Endothelial cell of umbilical vein (primary cell): ENCODE measurements at regions not wholly inside any gene's neighbourhood (a gene's known extent, or its start where the extent isn't known, plus 50 kb on each side); places are given as distances from the start of the nearest gene placed in this dataset.

Source experiments
- BruUV-seq: library from RNA; stranded (reverse); fragments of 400-500 nt; replicated peaks from 2 replicates; lab custom pipeline; 2021; lab: Mats Ljungman, UMichigan
- CTCF ChIA-PET: fragments of 300-600, 350-600 bp; sonication (Branson Sonifier 250); formaldehyde crosslinking; loops from one replicate; lab custom pipeline; 2021; ENCODE audit warnings: antibody characterized with exemption, inconsistent platforms; lab: Charles Lee
- POLR2A ChIA-PET: fragments of 300-600, 350-600 bp; sonication (Branson Sonifier 250); formaldehyde crosslinking; loops from one replicate; lab custom pipeline; 2021; ENCODE audit warnings: antibody characterized with exemption, inconsistent platforms; lab: Charles Lee
- DNase-seq: peaks from one replicate; pipeline ENCODE4 v3.0.0-alpha.2; 2011; ENCODE audit warnings: low read depth, low spot score
- FAIRE-seq: peaks from 2 replicates; lab custom pipeline; 2011; peaks lifted over from hg19 to GRCh38; lab: Jason Lieb, UNC
- H2AFZ ChIP-seq: 2 replicates; pipeline ENCODE4 v1.6.0; 2012; ENCODE audit warnings: low read depth, low read length, control low read depth, inconsistent platforms
- H3K27ac ChIP-seq: 2 replicates; pipeline ENCODE4 v1.5.1; 2011; ENCODE audit warnings: low read depth, mild to moderate bottlenecking, control low read depth, low read length, moderate library complexity; ENCODE audit not compliant: insufficient read depth
- H3K27me3 ChIP-seq, 2 experiments: 2 replicates each; pipeline versions ENCODE4 v1.6.0 to v1.6.1; 2011; ENCODE audit warnings: low read length in 2 of 2, mixed read lengths in 1 of 2; ENCODE audit not compliant: control insufficient read depth in 2 of 2, insufficient read depth in 2 of 2
- H3K36me3 ChIP-seq, 2 experiments: 2 replicates in 1 of 2; 3 replicates in 1 of 2; pipeline ENCODE4 v1.5.1; 2011; ENCODE audit warnings: low read length in 2 of 2, mild to moderate bottlenecking in 1 of 2, moderate library complexity in 1 of 2; ENCODE audit not compliant: control insufficient read depth in 2 of 2, insufficient read depth in 2 of 2; ENCODE audit errors: extremely low read depth in 1 of 2
- H3K4me1 ChIP-seq: 3 replicates; pipeline ENCODE4 v1.5.1; 2011; ENCODE audit warnings: mild to moderate bottlenecking, low read length; ENCODE audit not compliant: control insufficient read depth, insufficient read depth; ENCODE audit errors: extremely low read depth
- H3K4me2 ChIP-seq: 2 replicates; pipeline ENCODE4 v1.6.1; 2011; ENCODE audit warnings: low read length, control low read depth, mixed read lengths; ENCODE audit not compliant: insufficient read depth
- H3K4me3 ChIP-seq, 3 experiments: fragments of 200-600 bp in 1 of 3; sonication (generic), shearing (Covaris generic) in 1 of 3; replicated peaks in 1 of 3; 2 replicates each; pipeline ENCODE4 v1.5.1; 2011 to 2016; ENCODE audit warnings: control low read depth in 3 of 3, low read length in 3 of 3, mild to moderate bottlenecking in 2 of 3, inconsistent platforms in 1 of 3, low read depth in 1 of 3, moderate library complexity in 1 of 3; ENCODE audit not compliant: insufficient read depth in 1 of 3
- H3K79me2 ChIP-seq: 2 replicates; pipeline ENCODE4 v1.6.0; 2012; ENCODE audit warnings: low read length, inconsistent platforms; ENCODE audit not compliant: control insufficient read depth, insufficient read depth
- H3K9ac ChIP-seq: replicated peaks from 2 replicates; pipeline ENCODE3; 2011; ENCODE audit warnings: low read length, control low read depth; ENCODE audit not compliant: insufficient read depth; ENCODE audit errors: extremely low read depth
- H3K9me1 ChIP-seq: replicated peaks from 3 replicates; pipeline ENCODE4 v1.6.0; 2011; ENCODE audit warnings: mild to moderate bottlenecking, low read length; ENCODE audit not compliant: control insufficient read depth, insufficient read depth; ENCODE audit errors: extremely low read depth
- H3K9me3 ChIP-seq: replicated peaks from 2 replicates; pipeline ENCODE4 v1.5.1; 2012; ENCODE audit warnings: low read length, inconsistent platforms; ENCODE audit not compliant: control insufficient read depth, insufficient read depth
- H4K20me1 ChIP-seq: replicated peaks from 2 replicates; pipeline ENCODE3; 2011; ENCODE audit warnings: mild to moderate bottlenecking, low read length; ENCODE audit not compliant: control insufficient read depth, insufficient read depth; ENCODE audit errors: extremely low read depth
- EZH2 ChIP-seq: IDR thresholded peaks from 2 replicates; pipeline ENCODE4 v1.6.1; 2012; ENCODE audit warnings: borderline replicate concordance, low read depth, mild to moderate bottlenecking, moderate library complexity, low read length, inconsistent platforms; ENCODE audit not compliant: severe bottlenecking
- FOS ChIP-seq: IDR thresholded peaks from 2 replicates; pipeline ENCODE4 v1.6.1; 2011; ENCODE audit warnings: mild to moderate bottlenecking, low read length, moderate library complexity, borderline replicate concordance; ENCODE audit not compliant: insufficient read depth
- GATA2 ChIP-seq: IDR thresholded peaks from 2 replicates; pipeline ENCODE4 v1.7.0; 2011; ENCODE audit warnings: low read depth, mild to moderate bottlenecking, moderate library complexity, mixed read lengths, low read length; ENCODE audit not compliant: insufficient read length, insufficient read depth
- JUN ChIP-seq: IDR thresholded peaks from 2 replicates; pipeline ENCODE4 v1.6.1; 2011; ENCODE audit warnings: borderline replicate concordance, low read depth; ENCODE audit not compliant: insufficient read length, insufficient read depth
- MYC ChIP-seq: IDR thresholded peaks from one replicate; pipeline ENCODE4 v1.6.1; 2011; ENCODE audit warnings: mild to moderate bottlenecking, low read depth, low read length
- POLR2A ChIP-seq: IDR thresholded peaks from 2 replicates; pipeline ENCODE4 v1.6.1; 2012; ENCODE audit warnings: low read depth, mild to moderate bottlenecking, control low read depth, low read length
- POLR2AphosphoS5 ChIP-seq: IDR thresholded peaks from 2 replicates; pipeline ENCODE4 v1.6.1; 2012; ENCODE audit warnings: low read depth, mild to moderate bottlenecking, control low read depth, low read length, moderate library complexity; ENCODE audit not compliant: insufficient read depth
- dilution Hi-C: fragments of 300-500 bp; cut with MboI; formaldehyde crosslinking; loops from one replicate; pipeline ENCODE4 v1.15.0; 2019; ENCODE audit warnings: low sequenced_read_pairs; ENCODE audit not compliant: extremely low pct_ligation_motif_present
- intact Hi-C: fragments of 100-400 bp; cut with micrococcal nuclease; formaldehyde crosslinking; loops from one replicate; pipeline ENCODE4 v1.10.0; 2022
- TF ChIP-seq, protein P1 (sequence below): IDR thresholded peaks from 2 replicates; pipeline ENCODE4 v1.6.1; 2011; ENCODE audit not compliant: insufficient read depth, insufficient read length
- TF ChIP-seq, protein P2 (sequence below), 2 donors: IDR thresholded peaks; 1 replicate in 1 of 2; 2 replicates in 1 of 2; pipeline ENCODE4 v1.5.1; 2011; ENCODE audit warnings: low read length in 2 of 2, mild to moderate bottlenecking in 2 of 2, moderate library complexity in 2 of 2, control low read depth in 1 of 2, inconsistent platforms in 1 of 2, low read depth in 1 of 2; ENCODE audit not compliant: insufficient read depth in 1 of 2; ENCODE audit errors: extremely low read depth in 1 of 2

DNA sequence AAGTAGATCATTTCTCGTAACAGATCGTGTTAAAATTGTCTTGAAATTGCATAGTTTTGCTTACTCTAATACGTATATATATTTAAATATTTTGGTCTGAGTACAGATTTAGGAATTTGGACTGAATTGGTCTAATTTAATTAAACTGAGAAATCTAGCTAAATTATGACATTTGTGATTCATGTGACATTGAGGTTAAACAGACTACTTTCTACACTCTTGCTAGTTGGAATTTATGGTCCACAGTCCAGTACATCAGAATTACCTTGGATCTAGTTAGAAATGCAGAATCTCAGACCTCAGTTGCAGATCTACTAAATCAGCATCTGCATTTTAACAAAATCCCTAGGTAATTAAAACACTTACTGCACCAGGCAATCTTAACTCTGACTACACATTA is 609.7 kb upstream of the GOLIM4 start:
- peaks cover 0 to 2% of the 10 kb centered on the region in 2 experiments for H3K27me3 ChIP-seq
- no peaks in the 10 kb centered on the region for H3K79me2 ChIP-seq
- ChIA-PET POLR2A (no interaction called here), CTCF (no interaction called here)
- H3K4me3 ChIP-seq = no peak overlapping the region
- H2AFZ ChIP-seq = no peak overlapping the region
- no peak overlapping the region for H3K27ac ChIP-seq
- intact Hi-C loops = no loop called here
- no peaks in the 10 kb centered on the region for H4K20me1 ChIP-seq
- no peak overlapping the region for H3K4me2 ChIP-seq
- dilution Hi-C loops = no loop called here
- no peaks in the 10 kb centered on the region for H3K4me1 ChIP-seq
- TF ChIP-seq, protein P1, sequence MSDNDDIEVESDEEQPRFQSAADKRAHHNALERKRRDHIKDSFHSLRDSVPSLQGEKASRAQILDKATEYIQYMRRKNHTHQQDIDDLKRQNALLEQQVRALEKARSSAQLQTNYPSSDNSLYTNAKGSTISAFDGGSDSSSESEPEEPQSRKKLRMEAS = no peak
- TF ChIP-seq GATA2 (no peak), POLR2AphosphoS5 (no peak), JUN (no peak), MYC (no peak), POLR2A (no peak), EZH2 (no peak), FOS (no peak)
- TF ChIP-seq, protein P2, sequence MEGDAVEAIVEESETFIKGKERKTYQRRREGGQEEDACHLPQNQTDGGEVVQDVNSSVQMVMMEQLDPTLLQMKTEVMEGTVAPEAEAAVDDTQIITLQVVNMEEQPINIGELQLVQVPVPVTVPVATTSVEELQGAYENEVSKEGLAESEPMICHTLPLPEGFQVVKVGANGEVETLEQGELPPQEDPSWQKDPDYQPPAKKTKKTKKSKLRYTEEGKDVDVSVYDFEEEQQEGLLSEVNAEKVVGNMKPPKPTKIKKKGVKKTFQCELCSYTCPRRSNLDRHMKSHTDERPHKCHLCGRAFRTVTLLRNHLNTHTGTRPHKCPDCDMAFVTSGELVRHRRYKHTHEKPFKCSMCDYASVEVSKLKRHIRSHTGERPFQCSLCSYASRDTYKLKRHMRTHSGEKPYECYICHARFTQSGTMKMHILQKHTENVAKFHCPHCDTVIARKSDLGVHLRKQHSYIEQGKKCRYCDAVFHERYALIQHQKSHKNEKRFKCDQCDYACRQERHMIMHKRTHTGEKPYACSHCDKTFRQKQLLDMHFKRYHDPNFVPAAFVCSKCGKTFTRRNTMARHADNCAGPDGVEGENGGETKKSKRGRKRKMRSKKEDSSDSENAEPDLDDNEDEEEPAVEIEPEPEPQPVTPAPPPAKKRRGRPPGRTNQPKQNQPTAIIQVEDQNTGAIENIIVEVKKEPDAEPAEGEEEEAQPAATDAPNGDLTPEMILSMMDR (IDR thresholded peaks at IDR 0.05; ENCODE audit: extremely low read depth in 1 of 2, insufficient read depth in 1 of 2, low read depth in 1 of 2, low read length in 2 of 2) = no peak
- no peaks in the 10 kb centered on the region for H3K9me1 ChIP-seq
- no peak for DNase-seq
- H3K36me3 ChIP-seq = no peaks in the 10 kb centered on the region
- no peaks in the 10 kb centered on the region for H3K9me3 ChIP-seq
- no peak for FAIRE-seq
- BruUV-seq = no TSS peak
- no peak overlapping the region for H3K9ac ChIP-seq
